Liver (tissue), 8 donors: ENCODE measurements at regions not wholly inside any gene's neighbourhood (a gene's known extent, or its start where the extent isn't known, plus 50 kb on each side); places are given as distances from the start of the nearest gene placed in this dataset.

Source experiments
- DNase-seq: peaks from one replicate; pipeline ENCODE4 v3.0.0-alpha.2; 2017; ENCODE audit warnings: low spot score
- H3K27ac ChIP-seq, 2 donors: one replicate each; pipeline ENCODE4 v1.7.0; 2013; ENCODE audit warnings: inconsistent platforms in 2 of 2, low read length in 2 of 2, control low read depth in 1 of 2, low read depth in 1 of 2, mild to moderate bottlenecking in 1 of 2
- H3K27me3 ChIP-seq, 4 donors: one replicate each; pipeline versions ENCODE4 v1.6.1 to v1.7.0; 2013; ENCODE audit warnings: low read length in 3 of 4, inconsistent platforms in 1 of 4, mild to moderate bottlenecking in 1 of 4, moderate library complexity in 1 of 4; ENCODE audit not compliant: control insufficient read depth in 4 of 4, insufficient read depth in 4 of 4
- H3K36me3 ChIP-seq, 4 donors: one replicate each; pipeline versions ENCODE4 v1.6.1 to v1.7.0; 2013; ENCODE audit warnings: low read length in 3 of 4, mild to moderate bottlenecking in 3 of 4, low read depth in 1 of 4, moderate library complexity in 1 of 4; ENCODE audit not compliant: control insufficient read depth in 4 of 4, insufficient read depth in 3 of 4
- H3K4me1 ChIP-seq, 4 donors: one replicate each; pipeline versions ENCODE4 v1.6.1 to v1.7.0; 2013; ENCODE audit warnings: low read length in 3 of 4, mild to moderate bottlenecking in 3 of 4, moderate library complexity in 1 of 4; ENCODE audit not compliant: control insufficient read depth in 4 of 4, insufficient read depth in 4 of 4
- H3K4me3 ChIP-seq, 3 donors: one replicate each; pipeline versions ENCODE4 v1.6.1 to v1.7.0; 2013; ENCODE audit warnings: low read length in 3 of 3, control low read depth in 1 of 3, low read depth in 1 of 3, mild to moderate bottlenecking in 1 of 3
- H3K9ac ChIP-seq, 2 donors: one replicate each; pipeline ENCODE4 v1.7.0; 2013; ENCODE audit warnings: low read length in 2 of 2, mild to moderate bottlenecking in 2 of 2, moderate library complexity in 2 of 2, control low read depth in 1 of 2, low read depth in 1 of 2
- H3K9me3 ChIP-seq, 4 donors: one replicate each; pipeline versions ENCODE4 v1.6.1 to v1.7.0; 2013; ENCODE audit warnings: low read length in 3 of 4; ENCODE audit not compliant: control insufficient read depth in 4 of 4
- GABPA ChIP-seq, 2 donors: IDR thresholded peaks in 1 of 2; conservative IDR thresholded peaks in 1 of 2; 2 replicates each; pipeline ENCODE4 v1.6.1; 2016; ENCODE audit warnings: antibody characterized with exemption in 2 of 2, mild to moderate bottlenecking in 1 of 2, moderate library complexity in 1 of 2
- HNF4A ChIP-seq, 2 donors: conservative IDR thresholded peaks; 2 replicates each; pipeline ENCODE4 v1.6.1; 2016; ENCODE audit warnings: antibody characterized with exemption in 2 of 2, mild to moderate bottlenecking in 2 of 2
- RAD21 ChIP-seq, 2 donors: IDR thresholded peaks; 2 replicates each; pipeline ENCODE4 v1.6.1; 2016; ENCODE audit warnings: antibody characterized with exemption in 2 of 2, mild to moderate bottlenecking in 2 of 2
- RXRA ChIP-seq, 2 donors: IDR thresholded peaks; 2 replicates each; pipeline ENCODE4 v1.6.1; 2017 to 2018; ENCODE audit warnings: antibody characterized with exemption in 2 of 2, mild to moderate bottlenecking in 1 of 2
- YY1 ChIP-seq: IDR thresholded peaks from 2 replicates; pipeline ENCODE4 v1.6.1; 2016; ENCODE audit warnings: antibody characterized with exemption, mild to moderate bottlenecking
- WGBS: extraction: QIAGEN DNeasy Blood & Tissue Kit; methylation state at CpG from one replicate; pipeline ENCODE4 v1.1.7; 2013; 5-methylcytosine and 5-hydroxymethylcytosine counted together
- TF ChIP-seq, protein P1 (sequence below): IDR thresholded peaks from 2 replicates; pipeline ENCODE4 v1.6.1; 2016; ENCODE audit warnings: antibody characterized with exemption
- TF ChIP-seq, protein P2 (sequence below): IDR thresholded peaks from 2 replicates; pipeline ENCODE4 v1.6.1; 2016; ENCODE audit warnings: antibody characterized with exemption
- TF ChIP-seq, protein P3 (sequence below): fragments of 150-350 bp; IDR thresholded peaks from 2 replicates; pipeline ENCODE4 v1.5.1; 2017; ENCODE audit warnings: improper control_type of control experiment, low read depth, low read length; ENCODE audit not compliant: missing input control
- donor health status: healthy.
- donor health status: healthy.
- donor health status: healthy.
- donor health status: healthy.
- donor health status: healthy.

DNA sequence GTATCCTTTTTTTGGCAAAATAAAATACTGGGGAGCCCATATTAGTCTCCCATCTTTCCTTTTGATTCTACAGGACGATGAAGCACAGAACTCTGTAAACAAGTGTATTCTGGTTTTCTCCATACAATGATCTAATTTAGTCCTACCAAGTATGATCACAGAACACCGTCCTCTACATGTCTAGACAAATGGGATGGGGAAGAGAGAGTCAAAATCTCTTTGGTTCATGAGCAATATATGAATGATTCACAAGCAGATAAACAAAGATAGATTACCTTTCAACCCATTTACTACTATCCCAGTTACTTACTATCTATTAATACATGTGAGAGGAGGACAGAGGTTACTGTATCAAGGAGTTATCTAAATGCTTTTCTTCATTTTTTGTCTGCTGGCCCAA lies 352.4 kb upstream of the ACVR2A start:
- TF ChIP-seq, protein P1, sequence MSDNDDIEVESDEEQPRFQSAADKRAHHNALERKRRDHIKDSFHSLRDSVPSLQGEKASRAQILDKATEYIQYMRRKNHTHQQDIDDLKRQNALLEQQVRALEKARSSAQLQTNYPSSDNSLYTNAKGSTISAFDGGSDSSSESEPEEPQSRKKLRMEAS = no peak
- TF ChIP-seq YY1 = no peak
- TF ChIP-seq RXRA (IDR thresholded peaks at IDR 0.05) = no peak
- Histone ChIP-seq H3K9me3 (no peaks in the 10 kb centered on the region), H3K27me3 (no peaks in the 10 kb centered on the region), H3K4me3 (no peak overlapping the region), H3K4me1 (peaks cover 0 to 3% (median 0%) of the 10 kb centered on the region in 4 donors), H3K27ac (no peak overlapping the region), H3K36me3 (no peaks in the 10 kb centered on the region), H3K9ac (no peak overlapping the region)
- no peak for DNase-seq
- WGBS = 85% methylated on average over 2 of the region's 2 CpGs

DNA sequence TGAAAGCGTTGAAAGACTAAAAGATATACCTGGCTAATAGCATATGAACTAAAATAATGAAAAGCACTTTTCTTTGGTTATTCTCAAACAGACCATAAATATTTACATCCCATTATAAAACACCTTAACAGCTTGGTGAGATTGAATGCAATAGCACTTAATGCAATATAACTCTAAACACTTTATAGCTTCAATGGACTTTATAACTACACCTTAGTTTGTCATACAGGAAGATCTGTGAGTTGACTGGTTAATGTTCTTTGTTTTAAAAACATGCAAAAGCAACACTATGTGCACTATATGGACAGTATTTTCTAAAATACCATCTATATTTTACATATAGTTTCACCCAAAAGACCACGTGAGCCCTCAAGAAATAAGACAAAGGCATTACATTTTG lies 353.3 kb upstream of the ACVR2A start:
- peaks cover 0 to 3% (median 0%) of the 10 kb centered on the region in 4 donors for H3K4me1 ChIP-seq
- TF ChIP-seq, protein P1 = no peak
- 88% methylated on average over 2 of the region's 2 CpGs for WGBS
- no peak overlapping the region for H3K9ac ChIP-seq
- H3K27me3 ChIP-seq = no peaks in the 10 kb centered on the region
- H3K36me3 ChIP-seq = no peaks in the 10 kb centered on the region
- H3K27ac ChIP-seq = no peak overlapping the region
- no peaks in the 10 kb centered on the region for H3K9me3 ChIP-seq
- H3K4me3 ChIP-seq = no peak overlapping the region
- no peak for DNase-seq

DNA sequence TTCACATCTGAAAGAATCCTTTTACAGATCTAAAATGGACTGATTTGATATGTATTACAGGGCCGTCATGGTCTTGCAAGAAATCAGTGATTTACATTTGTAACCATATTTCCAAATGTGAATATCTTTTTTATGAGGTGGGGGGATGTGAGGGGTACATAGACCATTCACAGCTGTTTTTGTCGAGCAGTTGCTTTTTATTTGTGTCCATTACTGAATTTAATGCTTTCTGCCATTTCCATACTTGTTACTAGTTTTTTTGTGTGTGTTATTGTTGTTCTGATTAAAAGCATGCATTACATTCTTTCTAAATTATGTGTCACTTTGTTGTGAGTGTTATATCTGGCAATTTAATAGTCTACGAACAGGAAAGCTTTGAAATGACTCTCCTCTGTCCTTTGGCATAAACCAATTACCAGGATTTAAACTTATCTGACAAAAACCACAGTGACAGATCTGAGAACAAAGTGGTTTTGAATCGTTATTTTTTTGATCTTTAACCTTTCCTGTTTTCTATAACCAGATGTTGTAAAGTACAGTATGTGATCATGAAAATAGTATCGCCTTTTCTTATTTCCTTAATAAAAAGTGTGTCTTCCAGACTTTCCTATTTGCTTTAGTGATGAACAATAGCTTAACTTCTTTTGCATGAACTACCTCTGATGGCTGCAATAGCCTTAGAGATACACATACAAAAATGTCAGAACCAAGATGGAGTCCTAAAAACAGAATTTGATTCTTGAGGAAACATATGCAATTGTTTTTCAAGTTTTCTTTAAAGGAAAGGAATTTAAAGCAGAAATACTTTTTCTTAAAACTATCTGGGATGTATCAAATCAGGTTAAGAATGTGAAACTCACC lies 354.2 kb upstream of the ACVR2A start:
- H3K9me3 ChIP-seq = no peaks in the 10 kb centered on the region
- DNase-seq = no peak
- H3K4me1 ChIP-seq = peaks cover 0 to 4% (median under 1%) of the 10 kb centered on the region in 4 donors
- no peaks in the 10 kb centered on the region for H3K27me3 ChIP-seq
- 68% methylated on average over 5 of the region's 5 CpGs for WGBS
- TF ChIP-seq, protein P1 = no peak
- TF ChIP-seq RAD21 (IDR thresholded peaks at IDR 0.05) (no peak), GABPA (IDR thresholded peaks at IDR 0.05 in 1 of 2, conservative IDR thresholded peaks at IDR 0.05 in 1 of 2) (no peak), HNF4A (conservative IDR thresholded peaks at IDR 0.05) (no peak)
- TF ChIP-seq, protein P2, sequence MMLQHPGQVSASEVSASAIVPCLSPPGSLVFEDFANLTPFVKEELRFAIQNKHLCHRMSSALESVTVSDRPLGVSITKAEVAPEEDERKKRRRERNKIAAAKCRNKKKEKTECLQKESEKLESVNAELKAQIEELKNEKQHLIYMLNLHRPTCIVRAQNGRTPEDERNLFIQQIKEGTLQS = no peak
- TF ChIP-seq, protein P3, sequence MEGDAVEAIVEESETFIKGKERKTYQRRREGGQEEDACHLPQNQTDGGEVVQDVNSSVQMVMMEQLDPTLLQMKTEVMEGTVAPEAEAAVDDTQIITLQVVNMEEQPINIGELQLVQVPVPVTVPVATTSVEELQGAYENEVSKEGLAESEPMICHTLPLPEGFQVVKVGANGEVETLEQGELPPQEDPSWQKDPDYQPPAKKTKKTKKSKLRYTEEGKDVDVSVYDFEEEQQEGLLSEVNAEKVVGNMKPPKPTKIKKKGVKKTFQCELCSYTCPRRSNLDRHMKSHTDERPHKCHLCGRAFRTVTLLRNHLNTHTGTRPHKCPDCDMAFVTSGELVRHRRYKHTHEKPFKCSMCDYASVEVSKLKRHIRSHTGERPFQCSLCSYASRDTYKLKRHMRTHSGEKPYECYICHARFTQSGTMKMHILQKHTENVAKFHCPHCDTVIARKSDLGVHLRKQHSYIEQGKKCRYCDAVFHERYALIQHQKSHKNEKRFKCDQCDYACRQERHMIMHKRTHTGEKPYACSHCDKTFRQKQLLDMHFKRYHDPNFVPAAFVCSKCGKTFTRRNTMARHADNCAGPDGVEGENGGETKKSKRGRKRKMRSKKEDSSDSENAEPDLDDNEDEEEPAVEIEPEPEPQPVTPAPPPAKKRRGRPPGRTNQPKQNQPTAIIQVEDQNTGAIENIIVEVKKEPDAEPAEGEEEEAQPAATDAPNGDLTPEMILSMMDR = no peak
- H3K27ac ChIP-seq = no peak overlapping the region
- H3K4me3 ChIP-seq = no peak overlapping the region
- no peak overlapping the region for H3K9ac ChIP-seq
- no peaks in the 10 kb centered on the region for H3K36me3 ChIP-seq
